HL-60 (cell line): ENCODE measurements at regions not wholly inside any gene's neighbourhood (a gene's known extent, or its start where the extent isn't known, plus 50 kb on each side); places are given as distances from the start of the nearest gene placed in this dataset.

Source experiments
- DNase-seq, 2 experiments: peaks; one replicate each; pipeline ENCODE4 v3.0.0-alpha.2; 2010 to 2020; ENCODE audit warnings: low read depth in 1 of 2, low spot score in 1 of 2
- H3K27ac ChIP-seq: fragments of 250-450 bp; sonication (Bioruptor Pico); replicated peaks from 2 replicates; pipeline ENCODE4 v1.5.1; 2020; ENCODE audit warnings: mild to moderate bottlenecking, moderate library complexity
- H3K27me3 ChIP-seq: fragments of 250-450 bp; sonication (Bioruptor Pico); 2 replicates; pipeline ENCODE4 v1.5.1; 2021; ENCODE audit warnings: mild to moderate bottlenecking, moderate library complexity; ENCODE audit not compliant: insufficient read depth, poor library complexity, severe bottlenecking
- H3K4me3 ChIP-seq: replicated peaks from 2 replicates; pipeline ENCODE4 v1.5.1; 2011; ENCODE audit warnings: mild to moderate bottlenecking, control low read depth, low read length; ENCODE audit not compliant: insufficient read depth
- CTCF ChIP-seq: IDR thresholded peaks from one replicate; pipeline ENCODE4 v1.5.1; 2011; ENCODE audit warnings: low read length, control low read depth, inconsistent platforms; ENCODE audit not compliant: insufficient read depth
- GABPA ChIP-seq: IDR thresholded peaks from 2 replicates; pipeline ENCODE4 v1.6.1; 2012; ENCODE audit warnings: low read depth
- POLR2AphosphoS5 ChIP-seq: IDR thresholded peaks from 2 replicates; pipeline ENCODE4 v1.6.1; 2012; ENCODE audit warnings: low read depth
- REST ChIP-seq: IDR thresholded peaks from 2 replicates; pipeline ENCODE4 v1.6.1; 2012; ENCODE audit warnings: low read depth; ENCODE audit not compliant: insufficient replicate concordance
- SPI1 ChIP-seq: IDR thresholded peaks from 2 replicates; pipeline ENCODE4 v1.6.1; 2012; ENCODE audit warnings: low read depth, mild to moderate bottlenecking, borderline replicate concordance

GRCh38 chr11:98793276-98793675, 227.5 kb upstream of the CNTN5 start:
- no peak overlapping the region for H3K27ac ChIP-seq
- no peak for DNase-seq
- H3K27me3 ChIP-seq, result no peaks in the 10 kb centered on the region
- TF ChIP-seq REST (no peak), CTCF (no peak), POLR2AphosphoS5 (no peak), SPI1 (no peak), GABPA (no peak)
- no peak overlapping the region for H3K4me3 ChIP-seq

- H3K27me3 ChIP-seq, result no peaks in the 10 kb centered on the region
These were observed 222.4 kb upstream of the CNTN5 start for GRCh38 chr11:98798333-98798732.

GRCh38 chr11:98800696-98801095, 220.1 kb upstream of the CNTN5 start:
- Histone ChIP-seq H3K27ac (no peak overlapping the region), H3K4me3 (no peak overlapping the region), H3K27me3 (no peaks in the 10 kb centered on the region)
- DNase-seq, result no peak
- TF ChIP-seq POLR2AphosphoS5 (no peak), GABPA (no peak), SPI1 (no peak), REST (no peak), CTCF (no peak)

More at GRCh38 chr11:98798333-98798732, 222.4 kb upstream of the CNTN5 start:
- TF ChIP-seq REST (no peak), POLR2AphosphoS5 (no peak), GABPA (no peak), SPI1 (no peak), CTCF (no peak)
- H3K4me3 ChIP-seq, result no peak overlapping the region
- no peak overlapping the region for H3K27ac ChIP-seq
- no peak for DNase-seq
